ENCODE measurements at regions not wholly inside any gene's neighbourhood (a gene's known extent, or its start where the extent isn't known, plus 50 kb on each side); places are given as distances from the start of the nearest gene placed in this dataset.

DNA sequence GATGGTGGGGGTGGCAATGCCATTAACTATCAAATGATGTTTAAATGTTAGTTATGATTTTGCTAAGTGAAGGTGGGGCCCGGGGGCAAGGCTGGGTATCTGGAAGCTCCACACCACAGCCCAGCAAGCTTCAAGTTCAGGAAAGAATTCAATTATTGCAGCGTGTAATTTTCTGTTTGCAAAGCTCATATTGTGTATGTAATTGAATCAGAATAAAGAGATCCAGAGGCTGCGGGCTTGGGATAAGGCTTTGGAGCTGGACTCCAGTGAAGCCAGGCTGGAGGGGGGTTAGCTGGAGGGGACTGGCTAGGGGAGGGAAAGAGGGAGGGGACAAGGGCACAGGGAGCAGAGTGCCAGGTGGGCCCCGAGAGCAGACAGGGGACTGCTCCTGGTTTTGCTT lies 557.1 kb upstream of the CADM1 start:
- H3K36me3 ChIP-seq = no peaks in the 10 kb centered on the region
- H3K27ac ChIP-seq = no peak overlapping the region
- intact Hi-C loops (cut with DNase I) = no loop called here
- H3K9me3 ChIP-seq = no peaks in the 10 kb centered on the region
- WGBS = 66% methylated on average over 4 of the region's 4 CpGs
- H3K4me3 ChIP-seq = no peak overlapping the region
- no peaks in the 10 kb centered on the region for H3K4me1 ChIP-seq (replicated peaks)
- no peak for TF ChIP-seq CTCF (IDR thresholded peaks at IDR 0.05)
- TF ChIP-seq POLR2AphosphoS5 (IDR thresholded peaks at IDR 0.05) = no peak
- no peak for TF ChIP-seq POLR2A (IDR thresholded peaks at IDR 0.05)
- no peak for DNase-seq (ENCODE audit: low spot score)
- H3K27me3 ChIP-seq (replicated peaks; ENCODE audit: insufficient read depth) = no peaks in the 10 kb centered on the region

DNA sequence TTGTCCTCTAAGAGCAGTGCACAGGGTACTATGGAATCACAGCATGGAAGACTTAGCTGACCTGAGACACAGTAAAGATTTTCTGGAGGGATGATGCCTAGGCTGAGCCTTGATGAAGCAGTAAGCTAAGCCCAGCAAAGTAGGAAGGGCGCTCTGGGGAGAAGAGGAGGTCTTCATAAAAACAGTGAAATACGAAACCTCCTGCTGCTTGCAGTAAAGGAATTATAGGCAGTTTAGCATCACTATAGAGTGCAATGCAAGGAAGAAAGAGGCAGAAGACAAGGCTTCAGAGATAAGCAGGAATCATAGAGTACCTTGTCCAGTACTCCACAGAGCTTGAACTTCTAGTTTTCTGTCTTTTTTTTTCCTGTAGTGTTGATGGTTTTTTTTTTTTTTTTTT lies 555.7 kb upstream of the CADM1 start:
- Histone ChIP-seq H3K36me3 (no peaks in the 10 kb centered on the region), H3K4me1 (replicated peaks) (no peaks in the 10 kb centered on the region), H3K4me3 (no peak overlapping the region), H3K27me3 (replicated peaks; ENCODE audit: insufficient read depth) (no peaks in the 10 kb centered on the region), H3K9me3 (no peaks in the 10 kb centered on the region), H3K27ac (no peak overlapping the region)
- TF ChIP-seq POLR2A (IDR thresholded peaks at IDR 0.05) (no peak), CTCF (IDR thresholded peaks at IDR 0.05) (no peak), POLR2AphosphoS5 (IDR thresholded peaks at IDR 0.05) (no peak)
- WGBS = 66% methylated on average over 2 of the region's 2 CpGs
- DNase-seq (ENCODE audit: low spot score) = no peak
- intact Hi-C loops (cut with DNase I) = no loop called here

GRCh38 chr11:116057000-116057399 lies 552.8 kb upstream of the CADM1 start:
- Histone ChIP-seq H3K27ac (no peak overlapping the region), H3K27me3 (replicated peaks; ENCODE audit: insufficient read depth) (no peaks in the 10 kb centered on the region), H3K4me3 (no peak overlapping the region), H3K36me3 (no peaks in the 10 kb centered on the region), H3K4me1 (replicated peaks) (no peaks in the 10 kb centered on the region), H3K9me3 (no peaks in the 10 kb centered on the region)
- TF ChIP-seq POLR2A (IDR thresholded peaks at IDR 0.05) = no peak
- no peak for TF ChIP-seq POLR2AphosphoS5 (IDR thresholded peaks at IDR 0.05)
- no peak for TF ChIP-seq CTCF (IDR thresholded peaks at IDR 0.05)
- DNase-seq (ENCODE audit: low spot score) = no peak
- 63% methylated on average over 3 of the region's 3 CpGs for WGBS
- intact Hi-C loops (cut with DNase I) = no loop called here

DNA sequence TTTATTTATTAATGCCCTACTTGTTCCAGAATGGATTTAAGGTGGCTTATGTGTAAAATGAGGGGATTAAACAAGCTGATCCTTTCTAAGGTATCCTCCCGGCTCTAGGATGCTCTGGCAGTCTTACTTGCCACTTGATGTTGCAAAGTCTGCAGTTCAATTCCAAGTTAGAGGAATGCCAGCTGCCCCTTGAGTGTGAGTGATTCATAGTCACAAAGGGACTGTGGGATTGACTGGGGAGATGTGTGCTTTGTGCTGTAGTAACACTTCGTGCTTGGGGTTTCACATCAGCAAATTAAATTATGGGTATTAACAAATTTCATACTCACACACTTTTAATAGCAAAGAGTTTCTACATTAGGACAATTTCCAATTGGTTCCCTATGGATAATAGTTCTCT lies 550.8 kb upstream of the CADM1 start:
- no peak for DNase-seq (ENCODE audit: low spot score)
- H3K27ac ChIP-seq = no peak overlapping the region
- intact Hi-C loops (cut with DNase I) = no loop called here
- H3K36me3 ChIP-seq = no peaks in the 10 kb centered on the region
- no peaks in the 10 kb centered on the region for H3K4me1 ChIP-seq (replicated peaks)
- 87% methylated on average over 2 of the region's 2 CpGs for WGBS
- TF ChIP-seq POLR2AphosphoS5 (IDR thresholded peaks at IDR 0.05) = no peak
- TF ChIP-seq CTCF (IDR thresholded peaks at IDR 0.05) = no peak
- no peak for TF ChIP-seq POLR2A (IDR thresholded peaks at IDR 0.05)
- H3K27me3 ChIP-seq (replicated peaks; ENCODE audit: insufficient read depth) = peaks cover 3% of the 10 kb centered on the region
- H3K4me3 ChIP-seq = no peak overlapping the region
- no peaks in the 10 kb centered on the region for H3K9me3 ChIP-seq

DNA sequence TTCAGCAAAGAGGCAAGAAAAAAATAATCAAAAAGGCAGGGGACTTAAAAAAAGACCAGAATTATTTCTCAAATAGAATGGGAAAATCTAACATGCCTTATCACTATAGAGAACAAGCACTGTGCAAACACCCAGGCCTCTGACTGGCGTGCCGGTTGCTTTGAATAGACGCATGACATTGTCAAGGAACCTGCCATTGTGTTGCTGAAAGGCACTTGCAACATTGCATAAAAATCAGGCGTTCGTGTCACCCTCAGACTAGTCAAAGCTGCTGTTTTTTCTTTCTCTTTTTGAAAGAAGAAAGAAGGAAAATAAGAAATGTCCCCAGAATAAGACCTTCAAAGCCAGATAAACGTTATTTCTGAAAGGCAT lies 549.3 kb upstream of the CADM1 start:
- Histone ChIP-seq H3K4me3 (no peak overlapping the region), H3K4me1 (replicated peaks) (no peaks in the 10 kb centered on the region), H3K27ac (no peak overlapping the region), H3K9me3 (no peaks in the 10 kb centered on the region), H3K36me3 (no peaks in the 10 kb centered on the region), H3K27me3 (replicated peaks; ENCODE audit: insufficient read depth) (peaks cover 3% of the 10 kb centered on the region)
- TF ChIP-seq CTCF (IDR thresholded peaks at IDR 0.05) = no peak
- intact Hi-C loops (cut with DNase I) = no loop called here
- 55% methylated on average over 6 of the region's 6 CpGs for WGBS
- DNase-seq (ENCODE audit: low spot score) = no peak

All from prostate gland (tissue), 2 donors.